PC-3 (cell line): ENCODE measurements at regions not wholly inside any gene's neighbourhood (a gene's known extent, or its start where the extent isn't known, plus 50 kb on each side); places are given as distances from the start of the nearest gene placed in this dataset.

Experiments
- EZH2 ChIP-seq: fragments of 300-600 bp; sonication (generic); IDR thresholded peaks from one replicate; pipeline ENCODE4 v1.6.1; 2017; ENCODE audit warnings: antibody characterized with exemption, mild to moderate bottlenecking, low read length; ENCODE audit not compliant: unreplicated experiment
- EZH2phosphoT487 ChIP-seq: fragments of 300-600 bp; sonication (generic); IDR thresholded peaks from 2 replicates; pipeline ENCODE4 v1.6.1; 2018; ENCODE audit warnings: mild to moderate bottlenecking, antibody characterized with exemption, low read length, borderline replicate concordance
- TF ChIP-seq, protein P1 (sequence below): fragments of 300-600 bp; sonication (generic); conservative IDR thresholded peaks from 2 replicates; pipeline ENCODE4 v1.5.1; 2017; ENCODE audit warnings: antibody characterized with exemption, low read depth, mild to moderate bottlenecking, low read length

DNA sequence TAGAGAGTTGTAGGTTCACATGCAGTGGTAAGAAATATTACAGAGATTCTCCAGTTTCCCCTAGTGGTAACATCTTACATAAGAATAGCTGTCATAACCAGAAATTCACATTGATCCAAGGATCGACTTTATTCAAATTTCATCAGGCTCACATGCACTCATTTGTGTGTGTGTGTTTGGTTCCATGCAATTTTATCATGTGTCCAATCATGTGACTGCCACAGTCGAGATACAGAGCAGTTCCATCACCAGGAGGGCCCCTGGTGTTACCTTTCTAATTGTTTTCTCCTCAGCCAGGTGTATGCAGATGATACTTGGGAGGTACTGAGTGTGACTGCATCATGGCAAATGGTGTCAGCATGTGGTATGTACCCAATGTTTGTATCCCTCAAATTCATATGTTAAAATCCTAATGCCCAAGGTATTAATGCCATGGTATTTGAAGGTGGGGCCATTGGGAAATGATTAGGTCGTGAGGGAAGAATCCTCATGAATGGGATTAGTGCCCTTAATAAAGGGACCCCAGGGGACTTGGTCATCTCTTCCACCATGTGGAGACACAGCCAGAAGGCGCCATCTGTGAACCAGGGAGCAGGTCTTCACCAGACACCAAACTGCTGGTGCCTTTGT is 126.3 kb downstream of the CXCL12 start:
- TF ChIP-seq, protein P1, sequence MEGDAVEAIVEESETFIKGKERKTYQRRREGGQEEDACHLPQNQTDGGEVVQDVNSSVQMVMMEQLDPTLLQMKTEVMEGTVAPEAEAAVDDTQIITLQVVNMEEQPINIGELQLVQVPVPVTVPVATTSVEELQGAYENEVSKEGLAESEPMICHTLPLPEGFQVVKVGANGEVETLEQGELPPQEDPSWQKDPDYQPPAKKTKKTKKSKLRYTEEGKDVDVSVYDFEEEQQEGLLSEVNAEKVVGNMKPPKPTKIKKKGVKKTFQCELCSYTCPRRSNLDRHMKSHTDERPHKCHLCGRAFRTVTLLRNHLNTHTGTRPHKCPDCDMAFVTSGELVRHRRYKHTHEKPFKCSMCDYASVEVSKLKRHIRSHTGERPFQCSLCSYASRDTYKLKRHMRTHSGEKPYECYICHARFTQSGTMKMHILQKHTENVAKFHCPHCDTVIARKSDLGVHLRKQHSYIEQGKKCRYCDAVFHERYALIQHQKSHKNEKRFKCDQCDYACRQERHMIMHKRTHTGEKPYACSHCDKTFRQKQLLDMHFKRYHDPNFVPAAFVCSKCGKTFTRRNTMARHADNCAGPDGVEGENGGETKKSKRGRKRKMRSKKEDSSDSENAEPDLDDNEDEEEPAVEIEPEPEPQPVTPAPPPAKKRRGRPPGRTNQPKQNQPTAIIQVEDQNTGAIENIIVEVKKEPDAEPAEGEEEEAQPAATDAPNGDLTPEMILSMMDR, result no peak
- no peak for TF ChIP-seq EZH2
- no peak for TF ChIP-seq EZH2phosphoT487
